ENCODE measurements at regions not wholly inside any gene's neighbourhood (a gene's known extent, or its start where the extent isn't known, plus 50 kb on each side); places are given as distances from the start of the nearest gene placed in this dataset.

GRCh38 chr13:109476001-109476400, 310.4 kb downstream of the IRS2 start:
- H3K4me3 ChIP-seq (IDR thresholded peaks at IDR 0.05; ENCODE audit: insufficient read depth, low read depth, low read length) = no peak overlapping the region
- H3K4me2 ChIP-seq = no peak overlapping the region
- H3K27ac ChIP-seq = no peak overlapping the region

GRCh38 chr13:109468123-109468522, 318.3 kb downstream of the IRS2 start:
- Histone ChIP-seq H3K4me3 (IDR thresholded peaks at IDR 0.05; ENCODE audit: insufficient read depth, low read depth, low read length) (no peak overlapping the region), H3K36me3 (ENCODE audit: insufficient read depth) (no peaks in the 10 kb centered on the region), H3K27ac (no peak overlapping the region), H3K4me2 (no peak overlapping the region), H3K9ac (no peak overlapping the region), H3K4me1 (ENCODE audit: low read depth, poor library complexity, severe bottlenecking) (no peaks in the 10 kb centered on the region), H4K20me1 (ENCODE audit: insufficient read depth) (no peaks in the 10 kb centered on the region), H2AFZ (ENCODE audit: low read depth) (no peak overlapping the region), H3K27me3 (ENCODE audit: insufficient read depth, low read depth) (no peaks in the 10 kb centered on the region), H3K79me2 (ENCODE audit: insufficient read depth, low read depth) (no peaks in the 10 kb centered on the region)
- TF ChIP-seq, protein P1, sequence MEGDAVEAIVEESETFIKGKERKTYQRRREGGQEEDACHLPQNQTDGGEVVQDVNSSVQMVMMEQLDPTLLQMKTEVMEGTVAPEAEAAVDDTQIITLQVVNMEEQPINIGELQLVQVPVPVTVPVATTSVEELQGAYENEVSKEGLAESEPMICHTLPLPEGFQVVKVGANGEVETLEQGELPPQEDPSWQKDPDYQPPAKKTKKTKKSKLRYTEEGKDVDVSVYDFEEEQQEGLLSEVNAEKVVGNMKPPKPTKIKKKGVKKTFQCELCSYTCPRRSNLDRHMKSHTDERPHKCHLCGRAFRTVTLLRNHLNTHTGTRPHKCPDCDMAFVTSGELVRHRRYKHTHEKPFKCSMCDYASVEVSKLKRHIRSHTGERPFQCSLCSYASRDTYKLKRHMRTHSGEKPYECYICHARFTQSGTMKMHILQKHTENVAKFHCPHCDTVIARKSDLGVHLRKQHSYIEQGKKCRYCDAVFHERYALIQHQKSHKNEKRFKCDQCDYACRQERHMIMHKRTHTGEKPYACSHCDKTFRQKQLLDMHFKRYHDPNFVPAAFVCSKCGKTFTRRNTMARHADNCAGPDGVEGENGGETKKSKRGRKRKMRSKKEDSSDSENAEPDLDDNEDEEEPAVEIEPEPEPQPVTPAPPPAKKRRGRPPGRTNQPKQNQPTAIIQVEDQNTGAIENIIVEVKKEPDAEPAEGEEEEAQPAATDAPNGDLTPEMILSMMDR (conservative IDR thresholded peaks at IDR 0.05; ENCODE audit: low read depth, low read length) = no peak

More at GRCh38 chr13:109476001-109476400, 310.4 kb downstream of the IRS2 start:
- Histone ChIP-seq H3K9ac (no peak overlapping the region), H3K79me2 (ENCODE audit: insufficient read depth, low read depth) (no peaks in the 10 kb centered on the region), H3K27me3 (ENCODE audit: insufficient read depth, low read depth) (no peaks in the 10 kb centered on the region), H2AFZ (ENCODE audit: low read depth) (no peak overlapping the region), H3K4me1 (ENCODE audit: low read depth, poor library complexity, severe bottlenecking) (no peaks in the 10 kb centered on the region), H3K36me3 (ENCODE audit: insufficient read depth) (no peaks in the 10 kb centered on the region), H4K20me1 (ENCODE audit: insufficient read depth) (no peaks in the 10 kb centered on the region)
- TF ChIP-seq, protein P1 (conservative IDR thresholded peaks at IDR 0.05; ENCODE audit: low read depth, low read length) = no peak

GRCh38 chr13:109465148-109465547, 321.2 kb downstream of the IRS2 start:
- Histone ChIP-seq H4K20me1 (ENCODE audit: insufficient read depth) (no peaks in the 10 kb centered on the region), H3K27me3 (ENCODE audit: insufficient read depth, low read depth) (no peaks in the 10 kb centered on the region), H3K9ac (no peak overlapping the region), H3K4me2 (no peak overlapping the region), H3K79me2 (ENCODE audit: insufficient read depth, low read depth) (no peaks in the 10 kb centered on the region), H2AFZ (ENCODE audit: low read depth) (no peak overlapping the region), H3K36me3 (ENCODE audit: insufficient read depth) (no peaks in the 10 kb centered on the region), H3K27ac (no peak overlapping the region), H3K4me3 (IDR thresholded peaks at IDR 0.05; ENCODE audit: insufficient read depth, low read depth, low read length) (no peak overlapping the region), H3K4me1 (ENCODE audit: low read depth, poor library complexity, severe bottlenecking) (no peaks in the 10 kb centered on the region)
- TF ChIP-seq, protein P1 (conservative IDR thresholded peaks at IDR 0.05; ENCODE audit: low read depth, low read length) = no peak

DNA sequence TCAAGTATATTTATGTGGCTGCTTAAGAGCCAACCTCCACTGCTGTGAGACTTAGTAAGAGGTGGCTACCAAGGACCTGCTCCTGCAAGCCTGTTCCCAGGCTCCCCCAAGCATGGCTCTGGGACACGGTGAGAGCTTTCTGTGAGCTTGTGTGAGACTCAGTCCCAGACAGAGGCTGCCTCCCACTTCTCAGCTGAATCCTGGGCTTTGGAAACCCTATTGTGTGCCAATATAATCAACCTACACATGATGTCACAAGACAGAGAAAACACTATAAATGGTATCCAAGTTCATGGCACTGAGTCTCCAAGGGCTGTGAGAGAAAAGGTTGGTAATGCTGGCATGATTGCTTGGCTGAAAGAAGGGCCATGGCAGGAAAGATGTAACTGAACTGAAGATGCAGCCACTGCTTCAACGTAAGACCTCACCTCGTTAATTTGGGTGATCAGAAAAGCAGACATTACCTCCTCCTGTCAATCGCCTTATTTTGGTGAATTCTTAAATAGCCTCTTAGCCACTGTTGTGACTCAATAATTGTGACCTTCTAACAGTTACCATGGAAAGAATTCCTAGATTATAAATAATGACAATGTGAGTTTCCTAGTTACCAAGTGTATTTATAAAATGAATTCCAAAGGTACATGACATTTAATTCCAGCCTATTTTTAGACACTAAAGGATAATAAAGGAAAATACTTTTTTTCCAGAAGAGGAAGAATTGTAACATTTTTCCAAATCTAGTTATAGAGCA, 332.0 kb downstream of the IRS2 start:
- Histone ChIP-seq H3K4me1 (ENCODE audit: low read depth, poor library complexity, severe bottlenecking) (no peaks in the 10 kb centered on the region), H2AFZ (ENCODE audit: low read depth) (no peak overlapping the region), H3K9ac (no peak overlapping the region), H3K27me3 (ENCODE audit: insufficient read depth, low read depth) (no peaks in the 10 kb centered on the region), H3K36me3 (ENCODE audit: insufficient read depth) (no peaks in the 10 kb centered on the region), H3K79me2 (ENCODE audit: insufficient read depth, low read depth) (no peaks in the 10 kb centered on the region), H3K4me3 (IDR thresholded peaks at IDR 0.05; ENCODE audit: insufficient read depth, low read depth, low read length) (no peak overlapping the region), H4K20me1 (ENCODE audit: insufficient read depth) (no peaks in the 10 kb centered on the region), H3K27ac (no peak overlapping the region), H3K4me2 (no peak overlapping the region)
- TF ChIP-seq, protein P1 (conservative IDR thresholded peaks at IDR 0.05; ENCODE audit: low read depth, low read length) = no peak
